GM12864 (cell line): ENCODE measurements at regions not wholly inside any gene's neighbourhood (a gene's known extent, or its start where the extent isn't known, plus 50 kb on each side); places are given as distances from the start of the nearest gene placed in this dataset.

ENCODE experiments used
- DNase-seq: peaks from one replicate; pipeline ENCODE4 v3.0.0-alpha.2; 2011; ENCODE audit warnings: low read depth
- H3K4me3 ChIP-seq: 2 replicates; pipeline ENCODE4 v1.5.1; 2011; ENCODE audit warnings: mild to moderate bottlenecking, low read depth, low read length, control low read depth
- TF ChIP-seq, protein P1 (sequence below): IDR thresholded peaks from 2 replicates; pipeline ENCODE4 v1.5.1; 2011; ENCODE audit warnings: low read depth, mild to moderate bottlenecking, moderate library complexity, low read length, control low read depth, inconsistent platforms; ENCODE audit errors: missing control alignments

DNA sequence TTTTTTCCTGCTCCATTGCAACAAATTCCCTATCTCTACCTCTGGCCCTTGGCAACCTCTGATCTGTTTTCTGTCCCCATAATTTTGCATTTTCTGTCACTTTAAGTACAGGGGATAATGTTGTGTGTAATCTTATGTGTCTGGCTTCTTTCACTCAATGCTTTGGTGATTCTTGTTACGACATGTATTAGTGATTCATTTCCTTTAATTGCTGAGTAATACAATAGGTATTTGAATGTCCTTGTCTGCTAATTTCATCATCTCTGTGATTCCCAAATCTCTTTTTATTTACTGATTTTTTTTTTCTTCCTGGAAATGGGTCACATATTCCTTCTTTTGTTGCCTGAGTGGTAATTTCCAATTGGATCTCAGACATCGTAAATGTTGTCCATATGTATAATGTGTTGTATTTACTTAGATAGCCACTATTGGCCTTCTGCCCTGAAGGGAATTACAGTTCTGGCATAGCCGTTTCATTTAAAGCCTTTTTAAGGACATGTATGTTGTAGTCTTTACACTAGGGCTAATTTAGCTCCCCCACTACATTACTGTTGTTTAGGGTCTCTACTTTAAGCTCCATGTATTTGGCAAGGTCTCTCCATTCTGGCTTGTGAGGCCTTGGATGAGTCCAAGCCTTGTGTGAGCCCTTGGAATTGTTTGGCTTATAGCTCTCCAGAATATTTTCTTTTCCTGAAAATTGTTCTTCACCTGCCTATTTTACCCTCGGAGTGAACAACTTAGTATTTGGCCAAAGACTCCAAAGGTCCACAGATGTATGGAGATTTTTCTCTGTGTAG is 683.8 kb downstream of the LRRC70 start:
- TF ChIP-seq, protein P1, sequence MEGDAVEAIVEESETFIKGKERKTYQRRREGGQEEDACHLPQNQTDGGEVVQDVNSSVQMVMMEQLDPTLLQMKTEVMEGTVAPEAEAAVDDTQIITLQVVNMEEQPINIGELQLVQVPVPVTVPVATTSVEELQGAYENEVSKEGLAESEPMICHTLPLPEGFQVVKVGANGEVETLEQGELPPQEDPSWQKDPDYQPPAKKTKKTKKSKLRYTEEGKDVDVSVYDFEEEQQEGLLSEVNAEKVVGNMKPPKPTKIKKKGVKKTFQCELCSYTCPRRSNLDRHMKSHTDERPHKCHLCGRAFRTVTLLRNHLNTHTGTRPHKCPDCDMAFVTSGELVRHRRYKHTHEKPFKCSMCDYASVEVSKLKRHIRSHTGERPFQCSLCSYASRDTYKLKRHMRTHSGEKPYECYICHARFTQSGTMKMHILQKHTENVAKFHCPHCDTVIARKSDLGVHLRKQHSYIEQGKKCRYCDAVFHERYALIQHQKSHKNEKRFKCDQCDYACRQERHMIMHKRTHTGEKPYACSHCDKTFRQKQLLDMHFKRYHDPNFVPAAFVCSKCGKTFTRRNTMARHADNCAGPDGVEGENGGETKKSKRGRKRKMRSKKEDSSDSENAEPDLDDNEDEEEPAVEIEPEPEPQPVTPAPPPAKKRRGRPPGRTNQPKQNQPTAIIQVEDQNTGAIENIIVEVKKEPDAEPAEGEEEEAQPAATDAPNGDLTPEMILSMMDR: no peak
- no peak for DNase-seq
- H3K4me3 ChIP-seq: no peak overlapping the region

DNA sequence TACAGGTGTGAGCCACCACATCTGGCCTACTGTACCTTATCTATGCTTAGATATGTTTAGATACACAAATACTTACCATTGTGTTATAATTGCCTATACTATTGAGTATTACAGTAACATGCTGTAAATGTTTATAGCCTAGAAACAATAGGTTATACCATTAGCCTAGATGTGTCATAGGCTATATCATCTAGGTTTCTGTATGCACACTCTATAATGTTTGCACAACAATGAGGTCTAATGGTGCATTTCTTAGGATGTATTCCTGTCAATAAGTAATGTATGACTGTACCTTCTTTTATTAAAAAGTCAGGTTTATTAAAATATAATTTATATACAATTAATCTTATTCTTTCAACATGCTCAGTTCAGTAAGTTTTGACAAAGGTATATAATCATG is 683.1 kb downstream of the LRRC70 start:
- no peak overlapping the region for H3K4me3 ChIP-seq
- DNase-seq: no peak
- TF ChIP-seq, protein P1: no peak

DNA sequence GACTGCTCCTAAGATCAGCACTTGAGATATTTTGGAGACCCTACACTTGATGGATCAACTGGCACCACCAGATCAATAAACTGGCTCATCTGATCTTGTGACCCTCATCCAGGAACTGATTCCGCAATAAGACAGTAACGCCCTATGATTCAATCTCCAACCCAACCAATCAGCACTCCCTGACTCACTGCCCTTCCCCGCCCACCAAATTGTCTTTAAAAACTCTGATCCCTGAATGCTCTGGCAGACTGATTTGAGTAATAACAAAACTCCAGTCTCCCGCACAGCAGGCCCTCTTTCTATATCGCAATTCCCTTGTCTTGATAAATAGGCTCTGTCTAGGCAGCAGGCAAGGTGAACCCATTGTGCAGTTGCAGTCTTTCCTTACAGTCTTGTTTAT is 677.0 kb downstream of the LRRC70 start:
- no peak overlapping the region for H3K4me3 ChIP-seq
- no peak for DNase-seq
- TF ChIP-seq, protein P1: no peak

DNA sequence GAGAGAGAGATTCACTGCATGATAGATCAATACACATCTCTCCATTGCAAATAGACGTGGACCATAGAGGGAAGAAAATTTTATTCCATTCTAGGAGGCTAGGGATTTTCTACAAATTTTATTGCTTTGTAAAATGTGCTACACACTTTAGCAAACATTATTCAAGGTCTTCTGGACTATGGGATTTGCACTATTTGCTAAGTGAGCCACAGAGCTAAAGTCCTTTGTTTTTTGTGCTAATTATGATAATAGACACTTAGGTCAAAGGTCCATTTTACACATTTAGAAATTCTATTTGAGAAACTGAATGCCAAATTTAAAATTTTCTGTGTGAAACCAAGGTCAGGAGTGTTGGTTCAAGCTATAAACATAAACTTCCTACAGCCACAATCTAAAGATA is 672.3 kb downstream of the LRRC70 start:
- TF ChIP-seq, protein P1: no peak
- no peak for DNase-seq

DNA sequence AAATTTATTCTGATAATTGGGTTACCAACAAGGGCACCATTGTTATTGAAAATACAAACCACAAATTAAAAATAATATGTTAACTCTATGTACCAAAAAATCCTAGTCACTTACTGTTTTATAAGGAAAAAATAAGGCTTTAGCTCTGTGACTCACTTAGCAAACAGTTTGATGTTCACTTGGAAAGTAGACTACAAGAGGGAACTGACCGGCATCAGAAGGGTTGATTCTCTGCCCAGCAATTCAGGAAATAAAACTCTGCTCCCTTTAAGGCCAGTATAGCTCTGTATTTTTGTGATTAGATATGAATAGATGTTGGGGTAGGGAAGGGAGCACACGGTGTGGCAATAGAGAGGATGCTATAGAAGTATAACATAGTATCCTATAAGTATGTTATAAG is 671.3 kb downstream of the LRRC70 start:
- TF ChIP-seq, protein P1: no peak
- DNase-seq: no peak
- no peak overlapping the region for H3K4me3 ChIP-seq

More for the DNA sequence above, 672.3 kb downstream of the LRRC70 start:
- H3K4me3 ChIP-seq: no peak overlapping the region

DNA sequence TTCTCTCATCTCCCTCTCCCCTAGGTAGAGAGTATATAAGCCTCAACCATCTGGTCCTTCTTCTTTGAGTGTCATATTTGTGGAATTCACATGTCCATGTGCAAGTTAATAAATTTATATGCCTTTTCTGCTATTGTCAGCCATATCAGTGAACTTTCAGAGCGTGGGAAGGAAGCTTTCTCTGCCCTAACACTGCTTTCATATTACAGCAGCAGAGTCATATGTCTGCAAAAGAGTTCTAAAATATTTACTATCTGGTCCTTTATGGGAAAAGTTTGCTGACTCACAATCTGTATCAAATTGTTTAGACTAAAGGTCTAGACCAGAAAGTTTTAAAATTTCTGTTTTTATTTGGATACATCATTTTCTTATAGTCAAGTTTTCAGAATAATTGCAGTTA is 669.0 kb downstream of the LRRC70 start:
- no peak overlapping the region for H3K4me3 ChIP-seq
- TF ChIP-seq, protein P1: no peak
- no peak for DNase-seq

DNA sequence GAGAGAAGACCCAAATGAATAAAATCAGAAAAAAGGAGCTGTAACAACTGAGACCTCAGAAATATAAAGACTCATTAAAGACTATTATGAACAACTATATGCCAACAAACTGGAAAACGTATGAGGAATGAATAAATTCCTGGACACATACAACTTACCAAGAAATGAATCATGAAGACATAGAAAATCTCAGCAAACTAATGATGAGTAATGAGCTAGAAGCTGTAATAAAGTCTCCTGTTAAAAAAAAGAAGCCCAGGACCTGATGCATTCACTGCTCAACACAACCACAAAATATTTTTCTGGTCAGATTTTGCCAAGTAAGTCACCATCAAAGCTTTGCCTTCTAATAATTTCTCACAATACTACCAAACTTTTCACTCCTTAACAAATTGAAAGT is 666.7 kb downstream of the LRRC70 start:
- no peak for DNase-seq
- TF ChIP-seq, protein P1: no peak
- H3K4me3 ChIP-seq: no peak overlapping the region
